ENCODE measurements at regions not wholly inside any gene's neighbourhood (a gene's known extent, or its start where the extent isn't known, plus 50 kb on each side); places are given as distances from the start of the nearest gene placed in this dataset.

DNA sequence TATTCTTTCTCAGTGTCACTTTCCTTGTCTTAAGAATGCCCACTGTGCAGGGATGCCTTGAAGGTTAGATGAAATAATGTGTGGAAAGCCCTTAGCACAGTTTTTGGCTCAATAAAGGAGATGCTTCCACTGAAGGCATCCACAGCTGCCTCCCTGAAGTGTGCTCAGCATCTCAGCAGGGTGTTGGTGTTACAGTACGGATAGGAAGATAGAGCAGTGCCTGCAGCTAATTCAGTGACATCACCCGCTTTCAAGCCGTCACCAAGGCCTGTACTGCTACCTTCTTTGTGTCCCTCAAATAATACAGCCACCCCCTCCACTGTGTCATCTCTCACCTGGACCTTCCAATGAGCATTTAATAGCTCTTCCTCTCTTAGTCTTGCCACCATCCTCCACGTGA lies 59.0 kb downstream of the NDUFS5 start:
- H3K9me3 ChIP-seq (replicated peaks): no peaks in the 10 kb centered on the region
- peaks cover 41% of the 10 kb centered on the region for H3K27me3 ChIP-seq (replicated peaks)
- no peak overlapping the region for H3K27ac ChIP-seq
- no peak for DNase-seq (ENCODE audit: low read depth in 1 of 2, low spot score in 2 of 2)
- no peak overlapping the region for H3K4me3 ChIP-seq
- H3K36me3 ChIP-seq: no peaks in the 10 kb centered on the region
- peaks cover 7% of the 10 kb centered on the region for H3K4me1 ChIP-seq (replicated peaks)

DNA sequence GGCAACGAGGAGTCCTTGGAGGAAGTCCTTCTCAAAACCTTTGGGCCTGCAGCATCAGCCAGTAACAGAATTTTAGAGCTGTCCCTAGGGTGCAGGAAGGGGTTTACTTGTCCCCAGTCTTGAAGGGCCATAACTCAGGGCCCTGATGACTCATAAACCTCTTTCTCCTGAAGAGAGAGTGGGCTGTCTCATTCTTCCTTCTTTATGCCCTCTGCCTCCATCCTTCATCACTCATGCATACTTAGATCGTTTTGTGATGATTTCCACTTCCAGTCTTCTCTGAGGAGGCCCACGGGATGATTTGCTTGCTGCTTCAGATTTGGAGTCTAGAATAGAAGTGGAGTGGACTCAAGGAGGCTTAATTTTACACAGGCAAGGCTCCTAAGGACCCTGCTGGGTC lies 60.2 kb downstream of the NDUFS5 start:
- no peak for DNase-seq (ENCODE audit: low read depth in 1 of 2, low spot score in 2 of 2)
- H3K27ac ChIP-seq: no peak overlapping the region
- H3K9me3 ChIP-seq (replicated peaks): no peaks in the 10 kb centered on the region
- H3K27me3 ChIP-seq (replicated peaks): peaks cover 32% of the 10 kb centered on the region
- no peaks in the 10 kb centered on the region for H3K36me3 ChIP-seq
- peaks cover 5% of the 10 kb centered on the region for H3K4me1 ChIP-seq (replicated peaks)
- no peak overlapping the region for H3K4me3 ChIP-seq

DNA sequence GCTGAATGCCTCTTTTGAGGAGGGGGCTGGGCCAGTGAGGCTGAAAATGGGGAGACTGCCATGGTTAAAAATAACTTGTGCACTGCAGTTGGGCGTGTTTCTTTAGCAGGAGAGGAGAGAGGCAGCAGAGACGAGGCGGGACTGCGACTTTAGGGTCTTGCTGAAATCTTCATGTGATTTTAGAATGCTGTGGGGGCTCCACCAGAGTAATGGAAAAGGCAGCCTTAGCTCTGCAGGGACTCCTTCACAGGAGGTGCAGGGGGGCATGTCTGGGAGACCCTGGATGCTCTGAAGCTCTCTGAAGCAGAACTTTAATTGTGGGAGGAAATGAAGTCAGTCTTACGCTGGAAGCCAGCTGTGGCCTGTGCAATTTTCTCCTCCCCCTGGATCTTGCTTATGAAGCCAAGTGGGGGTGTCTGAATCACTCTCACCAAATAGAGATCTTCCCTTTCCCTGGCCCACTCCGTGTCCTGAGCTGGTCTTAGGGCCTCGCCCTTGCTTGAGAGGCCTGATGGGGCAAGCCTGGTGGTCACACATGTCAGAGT lies 60.8 kb downstream of the NDUFS5 start:
- Histone ChIP-seq H3K27ac (no peak overlapping the region), H3K9me3 (replicated peaks) (no peaks in the 10 kb centered on the region), H3K36me3 (no peaks in the 10 kb centered on the region), H3K4me1 (replicated peaks) (no peaks in the 10 kb centered on the region; the same call in 1 of the 2 replicates), H3K4me3 (no peak overlapping the region), H3K27me3 (replicated peaks) (peaks cover 27% of the 10 kb centered on the region)
- no peak for DNase-seq (ENCODE audit: low read depth in 1 of 2, low spot score in 2 of 2)

- DNase-seq (ENCODE audit: low read depth in 1 of 2, low spot score in 2 of 2): no peak
- Histone ChIP-seq H3K27ac (no peak overlapping the region), H3K4me3 (no peak overlapping the region), H3K27me3 (replicated peaks) (peaks cover 22% of the 10 kb centered on the region), H3K9me3 (replicated peaks) (no peaks in the 10 kb centered on the region), H3K4me1 (replicated peaks) (no peaks in the 10 kb centered on the region), H3K36me3 (no peaks in the 10 kb centered on the region)
These were observed 61.3 kb downstream of the NDUFS5 start for GRCh38 chr1:39087435-39087834.

- Histone ChIP-seq H3K27ac (no peak overlapping the region), H3K9me3 (replicated peaks) (no peaks in the 10 kb centered on the region), H3K4me1 (replicated peaks) (no peaks in the 10 kb centered on the region)
These were observed 62.5 kb downstream of the NDUFS5 start for GRCh38 chr1:39088658-39089057.

GRCh38 chr1:39089931-39090521 lies 63.9 kb downstream of the NDUFS5 start:
- no peak for DNase-seq (ENCODE audit: low read depth in 1 of 2, low spot score in 2 of 2)
- 0 out of 2 replicates have a peak, but pooled peaks cover 4% of the 10 kb centered on the region for H3K27me3 ChIP-seq (replicated peaks)
- no peaks in the 10 kb centered on the region for H3K9me3 ChIP-seq (replicated peaks)
- H3K4me1 ChIP-seq (replicated peaks): no peaks in the 10 kb centered on the region
- H3K4me3 ChIP-seq: no peak overlapping the region
- H3K36me3 ChIP-seq: no peaks in the 10 kb centered on the region
- H3K27ac ChIP-seq: no peak overlapping the region

More at GRCh38 chr1:39088658-39089057, 62.5 kb downstream of the NDUFS5 start:
- no peak for DNase-seq (ENCODE audit: low read depth in 1 of 2, low spot score in 2 of 2)
- Histone ChIP-seq H3K27me3 (replicated peaks) (peaks cover 12% of the 10 kb centered on the region), H3K36me3 (no peaks in the 10 kb centered on the region), H3K4me3 (no peak overlapping the region)

- H3K4me1 ChIP-seq (replicated peaks): no peaks in the 10 kb centered on the region
- no peak overlapping the region for H3K27ac ChIP-seq
- no peak overlapping the region for H3K4me3 ChIP-seq
- H3K27me3 ChIP-seq (replicated peaks): no peaks in the 10 kb centered on the region
- no peaks in the 10 kb centered on the region for H3K9me3 ChIP-seq (replicated peaks)
- H3K36me3 ChIP-seq: no peaks in the 10 kb centered on the region
- DNase-seq (ENCODE audit: low read depth in 1 of 2, low spot score in 2 of 2): no peak
These were observed 64.7 kb downstream of the NDUFS5 start for GRCh38 chr1:39090757-39091380.

GRCh38 chr1:39091845-39092645 lies 65.9 kb downstream of the NDUFS5 start:
- Histone ChIP-seq H3K27me3 (replicated peaks) (no peaks in the 10 kb centered on the region), H3K9me3 (replicated peaks) (no peaks in the 10 kb centered on the region), H3K4me1 (replicated peaks) (no peaks in the 10 kb centered on the region), H3K36me3 (no peaks in the 10 kb centered on the region), H3K27ac (no peak overlapping the region), H3K4me3 (no peak overlapping the region)
- DNase-seq (ENCODE audit: low read depth in 1 of 2, low spot score in 2 of 2): peak in 1 of 2 experiments; percentile 65

DNA sequence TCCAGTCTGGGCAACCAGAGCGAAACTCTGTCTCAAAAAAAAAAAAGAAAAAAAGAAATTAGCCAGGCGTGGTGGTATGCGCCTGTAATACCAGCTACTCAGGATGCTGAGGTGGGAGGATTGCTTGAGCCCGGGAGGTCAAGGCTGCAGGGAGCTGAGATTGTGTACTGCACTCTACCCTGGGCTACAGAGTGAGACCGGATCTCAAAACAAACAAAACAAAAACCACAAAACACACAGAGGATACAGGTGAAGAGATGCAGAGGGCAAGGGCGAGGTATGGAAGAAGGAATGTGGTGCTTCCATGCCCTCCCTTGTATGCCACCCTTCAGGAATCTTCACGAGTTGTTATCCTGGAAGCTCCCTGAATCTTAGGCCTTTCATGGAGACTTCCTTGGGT lies 68.5 kb downstream of the NDUFS5 start:
- Histone ChIP-seq H3K4me1 (replicated peaks) (peaks cover 5% of the 10 kb centered on the region), H3K36me3 (no peaks in the 10 kb centered on the region), H3K9me3 (replicated peaks) (no peaks in the 10 kb centered on the region), H3K27me3 (replicated peaks) (no peaks in the 10 kb centered on the region), H3K4me3 (no peak overlapping the region), H3K27ac (no peak overlapping the region)
- DNase-seq (ENCODE audit: low read depth in 1 of 2, low spot score in 2 of 2): no peak

DNA sequence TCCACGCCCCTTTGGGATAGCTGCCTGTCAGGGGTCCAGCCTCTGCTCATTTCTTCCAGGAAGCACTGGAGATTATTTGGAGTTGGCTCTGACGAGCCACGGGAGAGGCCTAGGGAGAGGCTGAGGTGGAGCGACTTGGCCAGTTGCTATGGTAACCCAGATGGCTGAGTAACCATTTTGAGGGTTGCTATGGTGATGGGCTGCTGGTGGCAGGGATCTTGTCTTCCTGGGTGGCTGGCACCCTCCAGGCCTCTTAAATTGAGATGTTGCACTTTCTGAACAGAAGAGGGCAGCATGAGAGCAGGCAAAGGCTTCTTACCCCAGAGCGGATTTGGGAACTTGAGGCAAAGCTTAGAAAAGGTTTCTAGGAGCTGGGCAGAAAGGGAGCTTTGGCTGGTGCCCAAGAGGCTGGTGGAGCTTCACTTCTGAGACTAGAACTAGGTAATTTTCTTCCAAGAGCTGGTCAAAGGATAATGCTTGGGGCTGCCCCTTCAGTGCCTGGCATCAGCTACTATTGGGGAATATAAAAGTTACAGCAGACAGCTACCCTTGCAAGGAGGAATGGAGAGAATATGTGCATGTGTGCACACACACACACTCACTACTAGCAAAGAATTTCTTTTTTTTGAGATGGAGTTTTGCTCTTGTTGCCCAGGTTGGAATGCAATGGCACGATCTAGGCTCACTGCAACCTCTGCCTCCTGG lies 72.5 kb downstream of the NDUFS5 start:
- H3K36me3 ChIP-seq: no peaks in the 10 kb centered on the region
- H3K27ac ChIP-seq: no peak overlapping the region
- DNase-seq (ENCODE audit: low read depth in 1 of 2, low spot score in 2 of 2): peak; percentile 88 to 93
- no peaks in the 10 kb centered on the region for H3K27me3 ChIP-seq (replicated peaks)
- H3K4me3 ChIP-seq: no peak overlapping the region
- H3K9me3 ChIP-seq (replicated peaks): no peaks in the 10 kb centered on the region
- peaks cover 19% of the 10 kb centered on the region for H3K4me1 ChIP-seq (replicated peaks)

- no peaks in the 10 kb centered on the region for H3K9me3 ChIP-seq (replicated peaks)
- H3K4me3 ChIP-seq: no peak overlapping the region
- peaks cover 43% of the 10 kb centered on the region for H3K4me1 ChIP-seq (replicated peaks)
- peak overlapping the region; percentile 70 for H3K27ac ChIP-seq
- peak; percentile 75 to 92 for DNase-seq (ENCODE audit: low read depth in 1 of 2, low spot score in 2 of 2)
- H3K27me3 ChIP-seq (replicated peaks): no peaks in the 10 kb centered on the region
- H3K36me3 ChIP-seq: peaks cover 13% of the 10 kb centered on the region
These were observed 76.6 kb downstream of the NDUFS5 start for GRCh38 chr1:39102537-39103327.

DNA sequence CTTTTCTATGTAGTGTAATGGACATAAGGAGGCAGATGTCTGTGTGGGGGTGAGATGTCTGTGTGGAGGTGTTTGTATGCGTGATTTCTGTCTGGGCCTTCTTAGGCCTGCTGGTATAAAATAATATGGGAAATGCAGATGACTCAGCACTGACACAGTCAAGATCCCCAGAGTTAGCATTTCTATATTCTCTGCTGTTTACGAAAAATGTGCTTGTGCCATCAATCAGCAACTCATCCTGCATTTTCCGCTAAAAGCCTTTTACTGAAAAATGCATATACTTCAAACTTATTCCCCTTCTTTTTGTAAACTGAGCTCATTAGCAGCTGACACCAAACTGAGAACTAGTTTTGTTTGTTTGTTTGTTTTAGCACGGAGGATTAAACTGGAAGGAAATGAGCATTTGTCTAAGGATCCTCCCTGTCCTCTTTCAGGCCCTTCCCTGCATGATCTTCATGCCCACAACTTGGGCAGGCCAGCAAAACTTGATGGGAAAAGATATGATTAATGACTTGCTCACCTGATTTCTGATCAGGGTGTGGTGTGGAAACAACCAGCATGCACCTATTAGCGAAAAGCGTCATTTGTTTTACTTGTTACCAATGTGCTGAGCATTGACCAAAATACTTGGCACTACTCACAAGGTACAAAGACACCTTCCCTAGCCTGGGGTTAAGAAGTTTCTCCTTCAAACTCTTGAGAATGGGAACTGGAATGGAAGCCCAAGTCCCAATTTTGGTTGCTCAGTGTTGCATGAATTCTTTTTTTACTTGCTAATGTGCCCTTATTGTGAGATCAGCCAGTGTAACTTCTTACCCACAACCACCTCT lies 77.4 kb downstream of the NDUFS5 start:
- peaks cover 46% of the 10 kb centered on the region for H3K4me1 ChIP-seq (replicated peaks)
- no peak overlapping the region for H3K4me3 ChIP-seq
- H3K36me3 ChIP-seq: peaks cover 13% of the 10 kb centered on the region
- no peaks in the 10 kb centered on the region for H3K9me3 ChIP-seq (replicated peaks)
- peak overlapping the region; percentile 70 for H3K27ac ChIP-seq
- H3K27me3 ChIP-seq (replicated peaks): no peaks in the 10 kb centered on the region
- peak in 1 of 2 experiments; percentile 80 for DNase-seq (ENCODE audit: low read depth in 1 of 2, low spot score in 2 of 2)

All from SJSA1 (cell line).